K562 (cell line): ENCODE measurements at regions not wholly inside any gene's neighbourhood (a gene's known extent, or its start where the extent isn't known, plus 50 kb on each side); places are given as distances from the start of the nearest gene placed in this dataset.

Source experiments
- ATAC-seq: fragments of 200-7000 bp; cut with Tn5 transposase; 3 replicates; pipeline ENCODE4 v1.9.1; 2020; ENCODE audit warnings: moderate library complexity
- BruUV-seq: library from RNA; stranded (reverse); fragments of 400-500 nt; replicated peaks from 2 replicates; lab custom pipeline; 2021; lab: Mats Ljungman, UMichigan
- CTCF ChIA-PET: fragments of 300-600 bp; formaldehyde crosslinking; extraction: SDS; loops from one replicate; lab custom pipeline; 2021; ENCODE audit warnings: low intra/inter-chr PET ratio; lab: Yijun Ruan, JAX
- POLR2A ChIA-PET: fragments of 300-600, 350-650 bp; sonication (Branson Sonifier 250); formaldehyde crosslinking; extraction: SDS; loops from one replicate; lab custom pipeline; 2021; ENCODE audit warnings: antibody characterized with exemption, inconsistent platforms; lab: Yijun Ruan, JAX
- DNase-seq, 4 experiments: peaks; one replicate each; pipeline versions ENCODE4 v3.0.0 to v3.0.0-alpha.2; 2011 to 2018; ENCODE audit warnings: low spot score in 3 of 4, mixed read lengths in 3 of 4; ENCODE audit errors: extremely low read depth in 1 of 4
- FAIRE-seq: peaks from 2 replicates; lab custom pipeline; 2011; peaks lifted over from hg19 to GRCh38; lab: Jason Lieb, UNC
- H2AFZ ChIP-seq: 2 replicates; pipeline ENCODE4 v1.6.0; 2011; ENCODE audit warnings: low read depth, low read length, control low read depth, inconsistent platforms
- H3K27ac ChIP-seq: fragments of 200-600 bp; 3 replicates; pipeline ENCODE4 v1.8.0; 2011; ENCODE audit warnings: low read depth, mild to moderate bottlenecking, control low read depth, inconsistent platforms, low read length, moderate library complexity, mixed read lengths; ENCODE audit errors: extremely low read depth
- H3K27me3 ChIP-seq, 2 experiments: fragments of 300-600 bp in 1 of 2; 2 replicates in 1 of 2; 3 replicates in 1 of 2; pipeline versions ENCODE4 v1.6.0 to v1.8.0; 2011; ENCODE audit warnings: inconsistent platforms in 2 of 2, low read length in 2 of 2, mild to moderate bottlenecking in 1 of 2, mixed read lengths in 1 of 2, moderate library complexity in 1 of 2; ENCODE audit not compliant: control insufficient read depth in 2 of 2, insufficient read depth in 2 of 2
- H3K36me3 ChIP-seq: fragments of 300-600 bp; 3 replicates; pipeline ENCODE4 v1.8.0; 2011; ENCODE audit warnings: mild to moderate bottlenecking, low read length, inconsistent platforms; ENCODE audit not compliant: control insufficient read depth, insufficient read depth
- H3K4me1 ChIP-seq, 2 experiments: fragments of 200-600 bp in 1 of 2; replicated peaks in 1 of 2; 2 replicates in 1 of 2; 3 replicates in 1 of 2; pipeline versions ENCODE4 v1.5.1 to v1.8.0; 2011; ENCODE audit warnings: inconsistent platforms in 2 of 2, low read length in 2 of 2, mild to moderate bottlenecking in 1 of 2, mixed read lengths in 1 of 2, moderate library complexity in 1 of 2; ENCODE audit not compliant: control insufficient read depth in 2 of 2, insufficient read depth in 2 of 2
- H3K4me2 ChIP-seq: 2 replicates; pipeline ENCODE4 v1.6.1; 2011; ENCODE audit warnings: low read length, control low read depth, inconsistent platforms, mixed read lengths; ENCODE audit not compliant: insufficient read depth
- H3K4me3 ChIP-seq: fragments of 200-600 bp; sonication (generic), shearing (Covaris generic); 2 replicates; pipeline ENCODE4 v1.5.1; 2016; ENCODE audit warnings: control low read depth, inconsistent platforms
- H3K79me2 ChIP-seq: fragments of 200-600 bp; 3 replicates; pipeline ENCODE4 v1.8.0; 2011; ENCODE audit warnings: low read length, inconsistent platforms; ENCODE audit not compliant: control insufficient read depth, insufficient read depth
- H3K9ac ChIP-seq, 2 experiments: 2 replicates each; pipeline versions ENCODE4 v1.6.0 to v1.6.1; 2011; ENCODE audit warnings: low read depth in 2 of 2, low read length in 2 of 2, control low read depth in 1 of 2, inconsistent platforms in 1 of 2, mild to moderate bottlenecking in 1 of 2, mixed read lengths in 1 of 2; ENCODE audit not compliant: insufficient read depth in 1 of 2
- H3K9me1 ChIP-seq: one replicate; pipeline ENCODE4 v1.6.0; 2011; ENCODE audit warnings: inconsistent platforms, mild to moderate bottlenecking, low read length, moderate library complexity; ENCODE audit not compliant: control insufficient read depth, insufficient read depth
- H3K9me3 ChIP-seq: replicated peaks from 2 replicates; pipeline ENCODE4 v1.5.1; 2011; ENCODE audit warnings: low read depth, low read length, inconsistent platforms; ENCODE audit not compliant: control insufficient read depth, insufficient read depth
- H4K20me1 ChIP-seq: replicated peaks from 2 replicates; pipeline ENCODE4 v1.6.1; 2011; ENCODE audit warnings: low read length, inconsistent platforms, mixed read lengths; ENCODE audit not compliant: control insufficient read depth, insufficient read depth
- CEBPB ChIP-seq: fragments of 450-650 bp; IDR thresholded peaks from 2 replicates; pipeline ENCODE4 v1.6.1; 2016; ENCODE audit warnings: missing genetic modification characterization, missing compliant biosample characterization
- CEBPG ChIP-seq, 3 experiments: fragments of 200-800 bp in 1 of 3; sonication (Bioruptor generic) in 1 of 3; sonication (generic) in 1 of 3; formaldehyde crosslinking in 1 of 3; IDR thresholded peaks in 2 of 3; conservative IDR thresholded peaks in 1 of 3; 2 replicates each; pipeline versions ENCODE4 v1.6.1 to v1.8.0; 2016 to 2022; ENCODE audit warnings: missing compliant biosample characterization in 2 of 3, missing genetic modification characterization in 2 of 3, mild to moderate bottlenecking in 1 of 3, missing genetic modification reagents in 1 of 3
- FOS ChIP-seq: IDR thresholded peaks from 3 replicates; pipeline ENCODE4 v1.6.1; 2011; ENCODE audit not compliant: insufficient read length; ENCODE audit errors: extremely low read depth
- MECOM ChIP-seq: fragments of 250-450 bp; sonication (Bioruptor Pico); IDR thresholded peaks from 2 replicates; pipeline ENCODE4 v1.8.0; 2022; ENCODE audit warnings: inconsistent platforms
- STAT5A ChIP-seq: IDR thresholded peaks from 2 replicates; pipeline ENCODE4 v1.6.1; 2012; ENCODE audit warnings: low read length, inconsistent platforms, borderline replicate concordance
- ZKSCAN8 ChIP-seq: fragments of 200-800 bp; sonication (Bioruptor generic); IDR thresholded peaks from 2 replicates; pipeline ENCODE4 v1.6.1; 2016; ENCODE audit warnings: missing genetic modification characterization, missing compliant biosample characterization
- ZNF217 ChIP-seq: sonication (generic); formaldehyde crosslinking; IDR thresholded peaks from 2 replicates; pipeline ENCODE4 v1.8.0; 2022; ENCODE audit warnings: mild to moderate bottlenecking, missing genetic modification reagents
- ZNF347 ChIP-seq: fragments of 450-650 bp; formaldehyde crosslinking; IDR thresholded peaks from 2 replicates; pipeline ENCODE4 v1.4.0; 2020; ENCODE audit warnings: low read depth, mild to moderate bottlenecking, moderate library complexity
- WGBS: fragments of 100-300 bp; shearing (Covaris generic); methylation state at CpG from one replicate; pipeline ENCODE4 v1.1.6; 2016; ENCODE audit warnings: low coverage, mixed read lengths; ENCODE audit not compliant: insufficient coverage; ENCODE audit errors: missing lambda C conversion rate; 5-methylcytosine and 5-hydroxymethylcytosine counted together
- in situ Hi-C: fragments of 300-500 bp; cut with MboI; formaldehyde crosslinking; loops from 4 replicates; pipeline ENCODE4 v1.15.0; 2018; ENCODE audit warnings: inconsistent platforms, mixed read lengths
- intact Hi-C: fragments of 100-400 bp; cut with micrococcal nuclease; formaldehyde crosslinking; loops from 2 replicates; pipeline ENCODE4 v1.14.2; 2022

GRCh38 chr5:174503461-174504265, 220.7 kb upstream of the MSX2 start:
- H3K36me3 ChIP-seq, result no peaks in the 10 kb centered on the region
- H3K79me2 ChIP-seq, result no peaks in the 10 kb centered on the region
- H3K9me1 ChIP-seq, result no peaks in the 10 kb centered on the region
- H3K9ac ChIP-seq, result no peak overlapping the region
- H3K27me3 ChIP-seq, result 0 out of 5 replicates have a peak, but pooled peaks cover 0 to 3% of the 10 kb centered on the region in 2 experiments
- peak; percentile 55 for TF ChIP-seq CEBPB (tag)
- no peak for TF ChIP-seq STAT5A
- no peak for TF ChIP-seq ZNF347 (CRISPR knock-in tag)
- TF ChIP-seq ZKSCAN8 (CRISPR knock-in tag), result peak; percentile 60; the same call in 1 of the 2 replicates
- no peak for TF ChIP-seq ZNF217
- TF ChIP-seq CEBPG (CRISPR knock-in tag; IDR thresholded peaks at IDR 0.05), result no peak
- peak in 1 of 2 experiments; percentile 53; a peak in 2 of 4 replicates for TF ChIP-seq CEBPG (tag; conservative IDR thresholded peaks at IDR 0.05 in 1 of 2, IDR thresholded peaks at IDR 0.05 in 1 of 2)
- no peak for TF ChIP-seq MECOM (CRISPR knock-in tag)
- no peak for TF ChIP-seq FOS
- ChIA-PET CTCF (no interaction called here), POLR2A (interaction anchor here (0.6 to 1.1 kb wide), 2 partner anchors 11 to 95 kb away, joined by 3 read pairs; no protein-coding TSS in a partner anchor)
- intact Hi-C loops, result no loop called here
- DNase-seq, result no peak
- under 1% methylated on average over 17 of the region's 17 CpGs for WGBS
- no peak for FAIRE-seq
- H3K4me2 ChIP-seq, result no peak overlapping the region
- H3K4me1 ChIP-seq, result no peaks in the 10 kb centered on the region; a peak in 1 of 5 replicates
- BruUV-seq, result no TSS peak
- no peak for ATAC-seq
- H4K20me1 ChIP-seq, result no peaks in the 10 kb centered on the region
- no peaks in the 10 kb centered on the region for H3K9me3 ChIP-seq
- in situ Hi-C loops, result no loop called here
- H2AFZ ChIP-seq, result no peak overlapping the region
- H3K27ac ChIP-seq, result no peak overlapping the region
- H3K4me3 ChIP-seq, result no peak overlapping the region
